ENCODE measurements at regions not wholly inside any gene's neighbourhood (a gene's known extent, or its start where the extent isn't known, plus 50 kb on each side); places are given as distances from the start of the nearest gene placed in this dataset.
A peak's percentile ranks its signal among the peaks of the same experiment; 100 is the strongest.

GRCh38 chr6:56802584-56802983 lies 152.3 kb upstream of the BEND6 start:
- H3K36me3 Mint-ChIP-seq (ENCODE audit: insufficient read depth, unreplicated experiment) = no peaks in the 10 kb centered on the region
- CTCF ChIA-PET = interaction anchor here (0.5 to 1.9 kb wide), 4 partner anchors 8 to 93 kb away, joined by 3 to 5 read pairs (median 3); no protein-coding TSS in a partner anchor
- H3K27me3 Mint-ChIP-seq (ENCODE audit: insufficient read depth, unreplicated experiment) = no peaks in the 10 kb centered on the region
- intact Hi-C loops (cut with micrococcal nuclease) = no loop called here
- DNase-seq (ENCODE audit: unreplicated experiment) = peak; percentile 34
- H3K4me3 Mint-ChIP-seq (ENCODE audit: unreplicated experiment) = no peak overlapping the region
- peaks cover 20% of the 10 kb centered on the region for H3K4me1 Mint-ChIP-seq (ENCODE audit: insufficient read depth, unreplicated experiment)
- POLR2A ChIA-PET = interaction anchor here (1.2 to 3.6 kb wide), 3 partner anchors 9 to 100 kb away, joined by 3 to 14 read pairs (median 5); no protein-coding TSS in a partner anchor
- BruUV-seq (replicated peaks) = no TSS peak
- H3K9me3 Mint-ChIP-seq (ENCODE audit: unreplicated experiment) = no peaks in the 10 kb centered on the region
- H3K27ac Mint-ChIP-seq (ENCODE audit: low read depth, unreplicated experiment) = no peak overlapping the region
- no peak for TF ChIP-seq CTCF (IDR thresholded peaks at IDR 0.05; ENCODE audit: unreplicated experiment)

- no peak for TF ChIP-seq CTCF (IDR thresholded peaks at IDR 0.05; ENCODE audit: unreplicated experiment)
- intact Hi-C loops (cut with micrococcal nuclease) = no loop called here
- no peak overlapping the region for H3K27ac Mint-ChIP-seq (ENCODE audit: low read depth, unreplicated experiment)
- no peaks in the 10 kb centered on the region for H3K9me3 Mint-ChIP-seq (ENCODE audit: unreplicated experiment)
- DNase-seq (ENCODE audit: unreplicated experiment) = no peak
- peaks cover 35% of the 10 kb centered on the region for H3K4me1 Mint-ChIP-seq (ENCODE audit: insufficient read depth, unreplicated experiment)
- ChIA-PET CTCF (interaction anchor here (2.1 kb wide), 1 partner anchor 38 kb away, joined by 6 read pairs; no protein-coding TSS in a partner anchor), POLR2A (no interaction called here)
- H3K36me3 Mint-ChIP-seq (ENCODE audit: insufficient read depth, unreplicated experiment) = no peaks in the 10 kb centered on the region
- H3K4me3 Mint-ChIP-seq (ENCODE audit: unreplicated experiment) = no peak overlapping the region
- H3K27me3 Mint-ChIP-seq (ENCODE audit: insufficient read depth, unreplicated experiment) = no peaks in the 10 kb centered on the region
- no TSS peak for BruUV-seq (replicated peaks)
These were observed 154.9 kb upstream of the BEND6 start for GRCh38 chr6:56799989-56800388.

- POLR2A ChIA-PET = interaction anchor here (0.6 to 1.4 kb wide), 4 partner anchors 8 to 838 kb away, joined by 3 to 4 read pairs (median 4); no protein-coding TSS in a partner anchor
- Mint-ChIP-seq H3K27me3 (ENCODE audit: insufficient read depth, unreplicated experiment) (no peaks in the 10 kb centered on the region), H3K4me3 (ENCODE audit: unreplicated experiment) (no peak overlapping the region)
These were observed 155.5 kb upstream of the DST start for GRCh38 chr6:56798163-56798562.

GRCh38 chr6:56796196-56796532 lies 153.5 kb upstream of the DST start:
- no peaks in the 10 kb centered on the region for H3K36me3 Mint-ChIP-seq (ENCODE audit: insufficient read depth, unreplicated experiment)
- H3K9me3 Mint-ChIP-seq (ENCODE audit: unreplicated experiment) = no peaks in the 10 kb centered on the region
- H3K4me3 Mint-ChIP-seq (ENCODE audit: unreplicated experiment) = no peak overlapping the region
- TF ChIP-seq CTCF (IDR thresholded peaks at IDR 0.05; ENCODE audit: unreplicated experiment) = no peak
- DNase-seq (ENCODE audit: unreplicated experiment) = no peak
- CTCF ChIA-PET = interaction anchor here (1.1 to 1.6 kb wide), 2 partner anchors 32 to 48 kb away, joined by 4 to 5 read pairs; no protein-coding TSS in a partner anchor
- intact Hi-C loops (cut with micrococcal nuclease) = no loop called here
- no TSS peak for BruUV-seq (replicated peaks)
- peaks cover 32% of the 10 kb centered on the region for H3K4me1 Mint-ChIP-seq (ENCODE audit: insufficient read depth, unreplicated experiment)
- H3K27me3 Mint-ChIP-seq (ENCODE audit: insufficient read depth, unreplicated experiment) = no peaks in the 10 kb centered on the region
- no peak overlapping the region for H3K27ac Mint-ChIP-seq (ENCODE audit: low read depth, unreplicated experiment)
- POLR2A ChIA-PET = interaction anchor here (1.2 kb wide), 1 partner anchor 9 kb away, joined by 7 read pairs; no protein-coding TSS in a partner anchor

More at GRCh38 chr6:56798163-56798562, 155.5 kb upstream of the DST start:
- DNase-seq (ENCODE audit: unreplicated experiment) = no peak
- TF ChIP-seq CTCF (IDR thresholded peaks at IDR 0.05; ENCODE audit: unreplicated experiment) = no peak
- Mint-ChIP-seq H3K9me3 (ENCODE audit: unreplicated experiment) (no peaks in the 10 kb centered on the region), H3K36me3 (ENCODE audit: insufficient read depth, unreplicated experiment) (no peaks in the 10 kb centered on the region), H3K4me1 (ENCODE audit: insufficient read depth, unreplicated experiment) (peaks cover 32% of the 10 kb centered on the region), H3K27ac (ENCODE audit: low read depth, unreplicated experiment) (no peak overlapping the region)
- intact Hi-C loops (cut with micrococcal nuclease) = no loop called here
- no TSS peak for BruUV-seq (replicated peaks)
- CTCF ChIA-PET = interaction anchor here (1.0 to 2.1 kb wide), 3 partner anchors 10 to 223 kb away, joined by 3 to 6 read pairs (median 5); no protein-coding TSS in a partner anchor

Measured in MCF 10A (cell line).